WTC11 (cell line): ENCODE measurements at regions not wholly inside any gene's neighbourhood (a gene's known extent, or its start where the extent isn't known, plus 50 kb on each side); places are given as distances from the start of the nearest gene placed in this dataset.

Experiments used
- ATAC-seq: fragments of 200-7000 bp; cut with Tn5 transposase; 2 replicates; pipeline ENCODE4 v1.10.0; 2021; ENCODE audit warnings: mild to moderate bottlenecking, moderate library complexity
- CTCF ChIA-PET: fragments of 300-600 bp; sonication (Branson Sonifier 250); formaldehyde crosslinking; loops from one replicate; lab custom pipeline; 2021; ENCODE audit warnings: antibody characterized with exemption; lab: Charles Lee
- POLR2A ChIA-PET: fragments of 350-600 bp; sonication (Branson Sonifier 250); formaldehyde crosslinking; loops from one replicate; lab custom pipeline; 2021; ENCODE audit warnings: antibody characterized with exemption; lab: Charles Lee
- DNase-seq: peaks from one replicate; pipeline ENCODE4 v3.0.0; 2021; ENCODE audit warnings: low spot score
- H3K27ac Mint-ChIP-seq: 2 replicates; pipeline ENCODE4 v1.8.0; 2021; ENCODE audit warnings: mixed read lengths
- H3K27me3 Mint-ChIP-seq: 2 replicates; pipeline ENCODE4 v1.8.0; 2021; ENCODE audit warnings: low read depth, mild to moderate bottlenecking, moderate library complexity, mixed read lengths
- H3K36me3 Mint-ChIP-seq: 2 replicates; pipeline ENCODE4 v1.8.0; 2021; ENCODE audit warnings: mixed read lengths
- H3K4me1 Mint-ChIP-seq: 2 replicates; pipeline ENCODE4 v1.8.0; 2022; ENCODE audit warnings: mixed read lengths
- H3K4me3 Mint-ChIP-seq: 2 replicates; pipeline ENCODE4 v1.8.0; 2021; ENCODE audit warnings: mild to moderate bottlenecking, moderate library complexity, mixed read lengths
- H3K9me3 Mint-ChIP-seq: 2 replicates; pipeline ENCODE4 v1.8.0; 2021; ENCODE audit warnings: mixed read lengths
- ARID4B ChIP-seq: sonication (generic); formaldehyde crosslinking; IDR thresholded peaks from 2 replicates; pipeline ENCODE4 v1.8.0; 2023; ENCODE audit warnings: missing genetic modification reagents, mild to moderate bottlenecking, borderline replicate concordance
- CDX4 ChIP-seq: fragments of 250-450 bp; sonication (Bioruptor Pico); IDR thresholded peaks from 2 replicates; pipeline ENCODE4 v1.9.0; 2021; ENCODE audit warnings: moderate library complexity, mild to moderate bottlenecking, inconsistent platforms, borderline replicate concordance
- CREB1 ChIP-seq: sonication (generic); formaldehyde crosslinking; IDR thresholded peaks from 2 replicates; pipeline ENCODE4 v1.8.0; 2023; ENCODE audit warnings: mild to moderate bottlenecking, missing genetic modification reagents
- CTCF ChIP-seq: fragments of 200-600 bp; IDR thresholded peaks from 2 replicates; pipeline ENCODE4 v1.8.0; 2022; ENCODE audit warnings: antibody characterized with exemption
- EMX1 ChIP-seq: fragments of 250-450 bp; sonication (Bioruptor Pico); IDR thresholded peaks from 2 replicates; pipeline ENCODE4 v1.8.0; 2021; ENCODE audit warnings: mild to moderate bottlenecking
- ERG ChIP-seq: fragments of 250-450 bp; sonication (Bioruptor Pico); IDR thresholded peaks from 2 replicates; pipeline ENCODE4 v1.8.0; 2021; ENCODE audit warnings: mild to moderate bottlenecking
- ESRRA ChIP-seq: sonication (generic); formaldehyde crosslinking; IDR thresholded peaks from 2 replicates; pipeline ENCODE4 v1.8.1; 2022; ENCODE audit warnings: mild to moderate bottlenecking, missing genetic modification reagents, borderline replicate concordance
- HMGA2 ChIP-seq: fragments of 250-450 bp; sonication (Bioruptor Pico); IDR thresholded peaks from 2 replicates; pipeline ENCODE4 v1.4.0; 2021; ENCODE audit warnings: mild to moderate bottlenecking, moderate library complexity
- IRF1 ChIP-seq: sonication (generic); formaldehyde crosslinking; IDR thresholded peaks from 2 replicates; pipeline ENCODE4 v1.8.0; 2023; ENCODE audit warnings: missing genetic modification reagents
- MYBL2 ChIP-seq: sonication (generic); formaldehyde crosslinking; IDR thresholded peaks from 2 replicates; pipeline ENCODE4 v1.8.1; 2023; ENCODE audit warnings: mild to moderate bottlenecking, moderate library complexity, missing genetic modification reagents
- NR1H2 ChIP-seq: sonication (generic); formaldehyde crosslinking; IDR thresholded peaks from 2 replicates; pipeline ENCODE4 v1.9.0; 2021; ENCODE audit warnings: mild to moderate bottlenecking, moderate library complexity, missing genetic modification reagents
- OVOL2 ChIP-seq: fragments of 250-450 bp; sonication (Bioruptor Pico); IDR thresholded peaks from 2 replicates; pipeline ENCODE4 v1.9.0; 2021; ENCODE audit warnings: mild to moderate bottlenecking, borderline replicate concordance
- RELA ChIP-seq: sonication (generic); formaldehyde crosslinking; IDR thresholded peaks from 2 replicates; pipeline ENCODE4 v1.8.1; 2022; ENCODE audit warnings: missing genetic modification reagents, mild to moderate bottlenecking, borderline replicate concordance
- SMAD3 ChIP-seq: sonication (generic); formaldehyde crosslinking; IDR thresholded peaks from 2 replicates; pipeline ENCODE4 v1.8.0; 2022; ENCODE audit warnings: missing genetic modification reagents, mild to moderate bottlenecking, borderline replicate concordance
- USF2 ChIP-seq: sonication (generic); formaldehyde crosslinking; IDR thresholded peaks from 2 replicates; pipeline ENCODE4 v1.8.1; 2023; ENCODE audit warnings: mild to moderate bottlenecking, missing genetic modification reagents, moderate library complexity
- ZBTB21 ChIP-seq: sonication (generic); formaldehyde crosslinking; IDR thresholded peaks from 2 replicates; pipeline ENCODE4 v1.8.1; 2023; ENCODE audit warnings: mild to moderate bottlenecking, missing genetic modification reagents, borderline replicate concordance
- ZNF281 ChIP-seq: sonication (generic); formaldehyde crosslinking; IDR thresholded peaks from 2 replicates; pipeline ENCODE4 v1.8.0; 2023; ENCODE audit warnings: mild to moderate bottlenecking, missing genetic modification reagents
- ZNF396 ChIP-seq: fragments of 250-450 bp; sonication (Bioruptor Pico); IDR thresholded peaks from 2 replicates; pipeline ENCODE4 v1.8.0; 2021; ENCODE audit warnings: mild to moderate bottlenecking, moderate library complexity, borderline replicate concordance
- ZNF671 ChIP-seq: fragments of 250-450 bp; sonication (Bioruptor Pico); IDR thresholded peaks from 2 replicates; pipeline ENCODE4 v1.8.0; 2021; ENCODE audit warnings: mild to moderate bottlenecking

- no peaks in the 10 kb centered on the region for H3K4me1 Mint-ChIP-seq
- TF ChIP-seq OVOL2 (CRISPR knock-in tag) (no peak), ZBTB21 (CRISPR knock-in tag) (no peak), ERG (CRISPR knock-in tag) (no peak), CDX4 (CRISPR knock-in tag) (no peak), SMAD3 (CRISPR knock-in tag) (no peak), ARID4B (CRISPR knock-in tag) (no peak), ESRRA (CRISPR knock-in tag) (no peak)
- H3K9me3 Mint-ChIP-seq: peaks cover 37% of the 10 kb centered on the region
- POLR2A ChIA-PET: no interaction called here
- H3K27ac Mint-ChIP-seq: no peak overlapping the region
- DNase-seq: no peak
- CTCF ChIA-PET: no interaction called here
- H3K27me3 Mint-ChIP-seq: peaks cover 3% of the 10 kb centered on the region; the same call in 1 of the 2 replicates
- no peak for ATAC-seq
- H3K4me3 Mint-ChIP-seq: no peak overlapping the region
- peaks cover 12% of the 10 kb centered on the region for H3K36me3 Mint-ChIP-seq
These were observed 779.8 kb downstream of the TLE4 start for GRCh38 chr9:80351612-80352011.

GRCh38 chr9:80326105-80326504 lies 754.3 kb downstream of the TLE4 start:
- TF ChIP-seq EMX1 (no peak), ZNF396 (no peak), RELA (CRISPR knock-in tag) (no peak), MYBL2 (CRISPR knock-in tag) (no peak)
- TF ChIP-seq, all 79 proteins: peak for 0
- ChIA-PET CTCF (no interaction called here), POLR2A (no interaction called here)
- H3K27ac Mint-ChIP-seq: no peak overlapping the region
- H3K4me1 Mint-ChIP-seq: peaks cover under 1% of the 10 kb centered on the region
- H3K36me3 Mint-ChIP-seq: peaks cover 12% of the 10 kb centered on the region
- H3K4me3 Mint-ChIP-seq: no peak overlapping the region
- H3K27me3 Mint-ChIP-seq: no peaks in the 10 kb centered on the region
- no peak for ATAC-seq
- peaks cover 15% of the 10 kb centered on the region for H3K9me3 Mint-ChIP-seq
- DNase-seq: no peak

GRCh38 chr9:80320916-80321315 lies 749.2 kb downstream of the TLE4 start:
- no peaks in the 10 kb centered on the region for H3K9me3 Mint-ChIP-seq
- H3K36me3 Mint-ChIP-seq: no peaks in the 10 kb centered on the region
- no peaks in the 10 kb centered on the region for H3K27me3 Mint-ChIP-seq
- no peak overlapping the region for H3K27ac Mint-ChIP-seq
- DNase-seq: no peak
- H3K4me3 Mint-ChIP-seq: no peak overlapping the region
- ChIA-PET POLR2A (no interaction called here), CTCF (no interaction called here)
- no peak for ATAC-seq
- H3K4me1 Mint-ChIP-seq: no peaks in the 10 kb centered on the region
- TF ChIP-seq ZNF281 (CRISPR knock-in tag): no peak
- TF ChIP-seq HMGA2 (CRISPR knock-in tag): no peak
- no peak for TF ChIP-seq ZNF671 (CRISPR knock-in tag)
- TF ChIP-seq USF2 (CRISPR knock-in tag): no peak
- TF ChIP-seq IRF1 (CRISPR knock-in tag): no peak
- no peak for TF ChIP-seq ERG (CRISPR knock-in tag)
- no peak for TF ChIP-seq CTCF
- TF ChIP-seq NR1H2 (CRISPR knock-in tag): no peak
- TF ChIP-seq CREB1 (CRISPR knock-in tag): no peak
